ENCODE measurements at regions not wholly inside any gene's neighbourhood (a gene's known extent, or its start where the extent isn't known, plus 50 kb on each side); places are given as distances from the start of the nearest gene placed in this dataset.

- no peaks in the 10 kb centered on the region for H3K9me3 ChIP-seq (ENCODE audit: low read depth)
- no peaks in the 10 kb centered on the region for H3K36me3 ChIP-seq
- no peak for TF ChIP-seq CTCF (IDR thresholded peaks at IDR 0.05; ENCODE audit: low read depth, low read length)
- peaks cover 35% of the 10 kb centered on the region for H3K4me1 ChIP-seq (ENCODE audit: low read depth)
- DNase-seq (ENCODE audit: low read depth in 1 of 2, low spot score in 1 of 2), result no peak
- no peak overlapping the region for H3K27ac ChIP-seq
- no peak overlapping the region for H3K4me3 ChIP-seq
- H3K27me3 ChIP-seq, result no peaks in the 10 kb centered on the region
Observed at GRCh38 chr20:53742685-53743081, 149.0 kb upstream of the ZNF217 start.

- DNase-seq (ENCODE audit: low read depth in 1 of 2, low spot score in 1 of 2), result no peak
- Histone ChIP-seq H3K9me3 (ENCODE audit: low read depth) (no peaks in the 10 kb centered on the region), H3K27ac (no peak overlapping the region), H3K4me3 (no peak overlapping the region), H3K36me3 (no peaks in the 10 kb centered on the region), H3K4me1 (ENCODE audit: low read depth) (peaks cover 45% of the 10 kb centered on the region), H3K27me3 (no peaks in the 10 kb centered on the region)
- TF ChIP-seq CTCF (IDR thresholded peaks at IDR 0.05; ENCODE audit: low read depth, low read length), result no peak
Observed at GRCh38 chr20:53741726-53742028, 148.0 kb upstream of the ZNF217 start.

GRCh38 chr20:53739799-53740785 is 146.5 kb upstream of the ZNF217 start:
- H3K4me3 ChIP-seq, result no peak overlapping the region
- H3K27me3 ChIP-seq, result no peaks in the 10 kb centered on the region
- H3K36me3 ChIP-seq, result no peaks in the 10 kb centered on the region
- peak overlapping the region; percentile 94 for H3K27ac ChIP-seq
- TF ChIP-seq CTCF (IDR thresholded peaks at IDR 0.05; ENCODE audit: low read depth, low read length), result no peak
- H3K4me1 ChIP-seq (ENCODE audit: low read depth), result peaks cover 60% of the 10 kb centered on the region
- peak; percentile 3 to 45 for DNase-seq (ENCODE audit: low read depth in 1 of 2, low spot score in 1 of 2)
- no peaks in the 10 kb centered on the region for H3K9me3 ChIP-seq (ENCODE audit: low read depth)

- Histone ChIP-seq H3K4me3 (no peak overlapping the region), H3K4me1 (ENCODE audit: low read depth) (peaks cover 65% of the 10 kb centered on the region), H3K9me3 (ENCODE audit: low read depth) (no peaks in the 10 kb centered on the region), H3K27me3 (no peaks in the 10 kb centered on the region), H3K36me3 (no peaks in the 10 kb centered on the region), H3K27ac (peak overlapping the region; percentile 94)
- no peak for TF ChIP-seq CTCF (IDR thresholded peaks at IDR 0.05; ENCODE audit: low read depth, low read length)
- no peak for DNase-seq (ENCODE audit: low read depth in 1 of 2, low spot score in 1 of 2)
Observed at GRCh38 chr20:53738945-53739798, 145.5 kb upstream of the ZNF217 start.

GRCh38 chr20:53738039-53738944 is 144.7 kb upstream of the ZNF217 start:
- peak; percentile 85 to 86 for DNase-seq (ENCODE audit: low read depth in 1 of 2, low spot score in 1 of 2)
- H3K27ac ChIP-seq, result peak overlapping the region; percentile 94
- H3K9me3 ChIP-seq (ENCODE audit: low read depth), result no peaks in the 10 kb centered on the region
- H3K4me3 ChIP-seq, result no peak overlapping the region
- no peak for TF ChIP-seq CTCF (IDR thresholded peaks at IDR 0.05; ENCODE audit: low read depth, low read length)
- H3K4me1 ChIP-seq (ENCODE audit: low read depth), result peaks cover 65% of the 10 kb centered on the region
- no peaks in the 10 kb centered on the region for H3K27me3 ChIP-seq
- no peaks in the 10 kb centered on the region for H3K36me3 ChIP-seq
